RWPE2 (cell line): ENCODE measurements at regions not wholly inside any gene's neighbourhood (a gene's known extent, or its start where the extent isn't known, plus 50 kb on each side); places are given as distances from the start of the nearest gene placed in this dataset.

ENCODE experiments used
- ATAC-seq: fragments of 200-7000 bp; cut with Tn5 transposase; 3 replicates; pipeline ENCODE4 v1.9.1; 2021; ENCODE audit warnings: low read depth
- DNase-seq: peaks from one replicate; pipeline ENCODE4 v3.0.0-alpha.2; 2020; ENCODE audit warnings: low spot score
- H3K27ac ChIP-seq: fragments of 450-650 bp; 2 replicates; pipeline ENCODE4 v1.5.1; 2017; ENCODE audit warnings: mild to moderate bottlenecking; ENCODE audit not compliant: poor library complexity, severe bottlenecking
- H3K27me3 ChIP-seq: fragments of 250-450 bp; sonication (Bioruptor Pico); 2 replicates; pipeline ENCODE4 v1.5.1; 2021; ENCODE audit warnings: mild to moderate bottlenecking, moderate library complexity; ENCODE audit not compliant: insufficient read depth, poor library complexity, severe bottlenecking
- H3K36me3 ChIP-seq: fragments of 250-450 bp; sonication (Bioruptor Pico); 2 replicates; pipeline ENCODE4 v1.5.1; 2020; ENCODE audit warnings: low read depth, mild to moderate bottlenecking, moderate library complexity
- H3K4me1 ChIP-seq: fragments of 250-450 bp; sonication (Bioruptor Pico); 2 replicates; pipeline ENCODE4 v1.5.1; 2021; ENCODE audit warnings: mild to moderate bottlenecking, moderate library complexity; ENCODE audit not compliant: insufficient read depth, poor library complexity, severe bottlenecking
- H3K4me3 ChIP-seq: fragments of 250-450 bp; sonication (Bioruptor Pico); 2 replicates; pipeline ENCODE4 v1.5.1; 2021; ENCODE audit warnings: mild to moderate bottlenecking, moderate library complexity; ENCODE audit not compliant: severe bottlenecking
- H3K9me3 ChIP-seq: fragments of 250-450 bp; sonication (Bioruptor Pico); 2 replicates; pipeline ENCODE4 v1.5.1; 2021; ENCODE audit warnings: mild to moderate bottlenecking, moderate library complexity; ENCODE audit not compliant: severe bottlenecking
- TF ChIP-seq, protein P1 (sequence below): fragments of 450-650 bp; IDR thresholded peaks from one replicate; pipeline ENCODE4 v1.5.1; 2017; ENCODE audit warnings: mild to moderate bottlenecking, moderate library complexity; ENCODE audit not compliant: poor library complexity, severe bottlenecking

DNA sequence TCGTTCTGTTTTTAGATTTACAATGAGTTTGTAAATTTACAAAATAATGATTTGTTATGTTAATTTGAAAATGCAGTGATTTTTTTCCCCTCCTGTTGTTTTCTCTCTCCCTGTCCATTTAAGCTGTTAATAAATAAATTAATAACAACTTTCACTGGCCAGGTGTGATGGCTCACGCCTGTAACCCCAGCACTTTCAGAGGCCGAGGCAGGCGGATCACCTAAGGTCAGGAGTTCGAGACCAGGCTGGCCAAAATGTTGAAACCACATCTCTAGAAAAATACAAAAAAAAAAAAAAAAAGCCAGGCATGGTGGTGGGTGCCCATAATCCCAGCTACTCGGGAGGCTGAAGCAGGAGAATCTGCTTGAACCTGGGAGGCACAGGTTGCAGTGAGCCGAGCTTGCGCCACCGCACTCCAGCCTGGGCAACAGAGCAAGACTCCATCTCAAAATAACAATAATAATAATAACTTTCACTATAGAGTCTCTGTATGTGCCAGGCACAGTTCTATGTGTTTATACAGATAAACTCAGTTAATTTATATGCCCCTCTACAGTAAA lies 229.2 kb upstream of the ARGLU1 start:
- no peak for ATAC-seq
- Histone ChIP-seq H3K4me3 (no peak overlapping the region), H3K4me1 (no peaks in the 10 kb centered on the region), H3K27ac (no peak overlapping the region), H3K27me3 (no peaks in the 10 kb centered on the region), H3K36me3 (no peaks in the 10 kb centered on the region), H3K9me3 (no peaks in the 10 kb centered on the region)
- TF ChIP-seq, protein P1, sequence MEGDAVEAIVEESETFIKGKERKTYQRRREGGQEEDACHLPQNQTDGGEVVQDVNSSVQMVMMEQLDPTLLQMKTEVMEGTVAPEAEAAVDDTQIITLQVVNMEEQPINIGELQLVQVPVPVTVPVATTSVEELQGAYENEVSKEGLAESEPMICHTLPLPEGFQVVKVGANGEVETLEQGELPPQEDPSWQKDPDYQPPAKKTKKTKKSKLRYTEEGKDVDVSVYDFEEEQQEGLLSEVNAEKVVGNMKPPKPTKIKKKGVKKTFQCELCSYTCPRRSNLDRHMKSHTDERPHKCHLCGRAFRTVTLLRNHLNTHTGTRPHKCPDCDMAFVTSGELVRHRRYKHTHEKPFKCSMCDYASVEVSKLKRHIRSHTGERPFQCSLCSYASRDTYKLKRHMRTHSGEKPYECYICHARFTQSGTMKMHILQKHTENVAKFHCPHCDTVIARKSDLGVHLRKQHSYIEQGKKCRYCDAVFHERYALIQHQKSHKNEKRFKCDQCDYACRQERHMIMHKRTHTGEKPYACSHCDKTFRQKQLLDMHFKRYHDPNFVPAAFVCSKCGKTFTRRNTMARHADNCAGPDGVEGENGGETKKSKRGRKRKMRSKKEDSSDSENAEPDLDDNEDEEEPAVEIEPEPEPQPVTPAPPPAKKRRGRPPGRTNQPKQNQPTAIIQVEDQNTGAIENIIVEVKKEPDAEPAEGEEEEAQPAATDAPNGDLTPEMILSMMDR = no peak
- no peak for DNase-seq

DNA sequence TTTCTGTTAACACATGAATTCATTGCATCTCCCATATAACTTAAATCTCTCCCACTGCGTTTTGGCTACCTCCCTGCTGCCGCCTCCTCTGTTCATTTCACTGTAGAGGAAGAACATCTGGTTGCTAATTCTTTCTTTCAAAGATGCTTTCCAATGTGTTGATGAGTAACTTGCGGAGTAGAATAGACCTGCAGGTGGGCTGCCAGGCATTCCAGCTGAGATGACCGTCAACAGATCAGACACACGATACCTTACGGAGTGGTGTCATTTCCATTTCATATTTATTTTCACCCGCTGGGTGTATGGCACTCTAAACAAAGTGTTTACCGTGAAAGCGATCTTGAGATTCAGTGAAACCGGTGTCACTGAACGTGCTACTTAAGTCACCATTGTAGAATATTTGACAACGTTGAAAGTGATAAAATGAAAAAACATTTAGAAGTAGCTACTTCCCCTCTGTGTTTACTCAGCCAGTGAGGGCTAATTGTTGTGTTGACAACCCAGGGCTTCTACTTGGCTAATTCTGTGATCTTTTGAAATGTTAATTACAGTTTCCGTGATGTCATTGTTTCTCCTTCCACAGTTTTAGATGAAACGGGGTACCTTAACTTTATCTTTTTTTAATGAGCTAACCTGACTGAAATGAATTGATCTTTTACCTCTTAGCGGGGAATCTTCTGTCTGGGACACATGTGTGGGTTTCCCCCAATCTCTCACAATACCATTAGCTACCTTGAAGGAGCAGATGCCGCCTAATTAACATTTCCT lies 228.5 kb upstream of the ARGLU1 start:
- Histone ChIP-seq H3K9me3 (no peaks in the 10 kb centered on the region), H3K36me3 (no peaks in the 10 kb centered on the region), H3K4me3 (no peak overlapping the region), H3K27me3 (no peaks in the 10 kb centered on the region), H3K4me1 (no peaks in the 10 kb centered on the region), H3K27ac (no peak overlapping the region)
- TF ChIP-seq, protein P1 = no peak
- no peak for ATAC-seq
- DNase-seq = no peak

DNA sequence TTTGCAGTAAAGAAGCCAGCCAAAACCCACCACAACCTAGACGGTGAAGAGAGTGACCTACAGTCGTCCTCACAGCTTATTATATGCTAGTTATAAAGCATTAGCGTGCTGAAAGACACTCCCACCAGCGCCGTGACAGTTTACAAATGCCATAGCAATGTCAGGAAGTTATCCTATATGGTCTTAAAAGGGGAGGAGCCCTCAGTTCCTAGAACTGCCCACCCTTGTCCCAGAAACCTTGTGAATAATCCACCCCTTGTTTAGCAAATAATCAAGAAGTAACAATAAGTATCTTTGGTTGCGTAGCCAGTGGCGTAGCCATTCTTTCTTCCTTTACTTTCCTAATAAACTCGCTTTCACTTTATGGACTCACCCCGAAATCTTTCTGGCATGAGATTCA lies 227.9 kb upstream of the ARGLU1 start:
- Histone ChIP-seq H3K27ac (no peak overlapping the region), H3K27me3 (no peaks in the 10 kb centered on the region), H3K4me3 (no peak overlapping the region), H3K9me3 (no peaks in the 10 kb centered on the region), H3K36me3 (no peaks in the 10 kb centered on the region), H3K4me1 (no peaks in the 10 kb centered on the region)
- TF ChIP-seq, protein P1 = no peak
- DNase-seq (no peak), ATAC-seq (no peak)

DNA sequence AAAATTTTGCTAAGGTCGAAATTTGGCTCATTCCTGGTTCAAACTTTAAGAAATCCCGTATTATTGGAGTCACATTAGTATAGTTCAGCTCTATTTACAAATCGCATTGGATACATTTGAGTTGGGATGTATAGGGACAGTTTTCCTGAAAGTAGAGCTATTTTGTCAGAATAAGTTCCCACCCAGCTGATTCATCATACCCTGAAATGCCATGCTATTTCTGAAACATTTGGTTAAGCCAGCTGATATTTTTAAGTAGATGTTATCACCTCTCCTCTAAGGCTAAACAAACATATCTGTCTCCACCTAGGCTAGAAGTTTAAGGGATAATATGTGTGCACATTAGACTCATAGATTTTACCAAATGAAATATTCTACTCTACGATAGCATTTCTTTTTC lies 226.2 kb upstream of the ARGLU1 start:
- Histone ChIP-seq H3K27me3 (no peaks in the 10 kb centered on the region), H3K4me1 (no peaks in the 10 kb centered on the region)

More for the DNA sequence above, 226.2 kb upstream of the ARGLU1 start:
- Histone ChIP-seq H3K27ac (no peak overlapping the region), H3K4me3 (no peak overlapping the region), H3K9me3 (no peaks in the 10 kb centered on the region), H3K36me3 (no peaks in the 10 kb centered on the region)
- ATAC-seq (peak; percentile 19; the same call in 1 of the 3 replicates), DNase-seq (no peak)
- TF ChIP-seq, protein P1 = no peak
